GM12872 (cell line): ENCODE measurements at regions not wholly inside any gene's neighbourhood (a gene's known extent, or its start where the extent isn't known, plus 50 kb on each side); places are given as distances from the start of the nearest gene placed in this dataset.

Experiments
- CTCF ChIP-seq: IDR thresholded peaks from 3 replicates; pipeline ENCODE4 v1.5.1; 2011; ENCODE audit warnings: low read depth, mild to moderate bottlenecking, low read length, moderate library complexity; ENCODE audit not compliant: insufficient read depth

- TF ChIP-seq CTCF = no peak
Observed at GRCh38 chr2:71893646-71894045, 254.0 kb downstream of the CYP26B1 start.

- no peak for TF ChIP-seq CTCF
Observed at GRCh38 chr2:71892896-71893295, 254.8 kb downstream of the CYP26B1 start.

- no peak for TF ChIP-seq CTCF
Observed at GRCh38 chr2:71892423-71892730, 255.3 kb downstream of the CYP26B1 start.

GRCh38 chr2:71891719-71892422 lies 255.8 kb downstream of the CYP26B1 start:
- TF ChIP-seq CTCF = no peak

- no peak for TF ChIP-seq CTCF
Observed at GRCh38 chr2:71891155-71891554, 256.5 kb downstream of the CYP26B1 start.

GRCh38 chr2:71889759-71890684 lies 257.6 kb downstream of the CYP26B1 start:
- no peak for TF ChIP-seq CTCF

GRCh38 chr2:71888751-71889445 lies 258.8 kb downstream of the CYP26B1 start:
- TF ChIP-seq CTCF = no peak
